K562 (cell line): ENCODE measurements at regions not wholly inside any gene's neighbourhood (a gene's known extent, or its start where the extent isn't known, plus 50 kb on each side); places are given as distances from the start of the nearest gene placed in this dataset.

Source experiments
- ATAC-seq: fragments of 200-7000 bp; cut with Tn5 transposase; 3 replicates; pipeline ENCODE4 v1.9.1; 2020; ENCODE audit warnings: moderate library complexity
- BruUV-seq: library from RNA; stranded (reverse); fragments of 400-500 nt; replicated peaks from 2 replicates; lab custom pipeline; 2021; lab: Mats Ljungman, UMichigan
- CTCF ChIA-PET: fragments of 300-600 bp; formaldehyde crosslinking; extraction: SDS; loops from one replicate; lab custom pipeline; 2021; ENCODE audit warnings: low intra/inter-chr PET ratio; lab: Yijun Ruan, JAX
- POLR2A ChIA-PET: fragments of 300-600, 350-650 bp; sonication (Branson Sonifier 250); formaldehyde crosslinking; extraction: SDS; loops from one replicate; lab custom pipeline; 2021; ENCODE audit warnings: antibody characterized with exemption, inconsistent platforms; lab: Yijun Ruan, JAX
- DNase-seq, 4 experiments: peaks; one replicate each; pipeline versions ENCODE4 v3.0.0 to v3.0.0-alpha.2; 2011 to 2018; ENCODE audit warnings: low spot score in 3 of 4, mixed read lengths in 3 of 4; ENCODE audit errors: extremely low read depth in 1 of 4
- FAIRE-seq: peaks from 2 replicates; lab custom pipeline; 2011; peaks lifted over from hg19 to GRCh38; lab: Jason Lieb, UNC
- H2AFZ ChIP-seq: 2 replicates; pipeline ENCODE4 v1.6.0; 2011; ENCODE audit warnings: low read depth, low read length, control low read depth, inconsistent platforms
- H3K27ac ChIP-seq: fragments of 200-600 bp; 3 replicates; pipeline ENCODE4 v1.8.0; 2011; ENCODE audit warnings: low read depth, mild to moderate bottlenecking, control low read depth, inconsistent platforms, low read length, moderate library complexity, mixed read lengths; ENCODE audit errors: extremely low read depth
- H3K27me3 ChIP-seq, 2 experiments: fragments of 300-600 bp in 1 of 2; 2 replicates in 1 of 2; 3 replicates in 1 of 2; pipeline versions ENCODE4 v1.6.0 to v1.8.0; 2011; ENCODE audit warnings: inconsistent platforms in 2 of 2, low read length in 2 of 2, mild to moderate bottlenecking in 1 of 2, mixed read lengths in 1 of 2, moderate library complexity in 1 of 2; ENCODE audit not compliant: control insufficient read depth in 2 of 2, insufficient read depth in 2 of 2
- H3K36me3 ChIP-seq: fragments of 300-600 bp; 3 replicates; pipeline ENCODE4 v1.8.0; 2011; ENCODE audit warnings: mild to moderate bottlenecking, low read length, inconsistent platforms; ENCODE audit not compliant: control insufficient read depth, insufficient read depth
- H3K4me1 ChIP-seq, 2 experiments: fragments of 200-600 bp in 1 of 2; replicated peaks in 1 of 2; 2 replicates in 1 of 2; 3 replicates in 1 of 2; pipeline versions ENCODE4 v1.5.1 to v1.8.0; 2011; ENCODE audit warnings: inconsistent platforms in 2 of 2, low read length in 2 of 2, mild to moderate bottlenecking in 1 of 2, mixed read lengths in 1 of 2, moderate library complexity in 1 of 2; ENCODE audit not compliant: control insufficient read depth in 2 of 2, insufficient read depth in 2 of 2
- H3K4me2 ChIP-seq: 2 replicates; pipeline ENCODE4 v1.6.1; 2011; ENCODE audit warnings: low read length, control low read depth, inconsistent platforms, mixed read lengths; ENCODE audit not compliant: insufficient read depth
- H3K4me3 ChIP-seq: fragments of 200-600 bp; sonication (generic), shearing (Covaris generic); 2 replicates; pipeline ENCODE4 v1.5.1; 2016; ENCODE audit warnings: control low read depth, inconsistent platforms
- H3K79me2 ChIP-seq: fragments of 200-600 bp; 3 replicates; pipeline ENCODE4 v1.8.0; 2011; ENCODE audit warnings: low read length, inconsistent platforms; ENCODE audit not compliant: control insufficient read depth, insufficient read depth
- H3K9ac ChIP-seq, 2 experiments: 2 replicates each; pipeline versions ENCODE4 v1.6.0 to v1.6.1; 2011; ENCODE audit warnings: low read depth in 2 of 2, low read length in 2 of 2, control low read depth in 1 of 2, inconsistent platforms in 1 of 2, mild to moderate bottlenecking in 1 of 2, mixed read lengths in 1 of 2; ENCODE audit not compliant: insufficient read depth in 1 of 2
- H3K9me1 ChIP-seq: one replicate; pipeline ENCODE4 v1.6.0; 2011; ENCODE audit warnings: inconsistent platforms, mild to moderate bottlenecking, low read length, moderate library complexity; ENCODE audit not compliant: control insufficient read depth, insufficient read depth
- H3K9me3 ChIP-seq: replicated peaks from 2 replicates; pipeline ENCODE4 v1.5.1; 2011; ENCODE audit warnings: low read depth, low read length, inconsistent platforms; ENCODE audit not compliant: control insufficient read depth, insufficient read depth
- H4K20me1 ChIP-seq: replicated peaks from 2 replicates; pipeline ENCODE4 v1.6.1; 2011; ENCODE audit warnings: low read length, inconsistent platforms, mixed read lengths; ENCODE audit not compliant: control insufficient read depth, insufficient read depth
- ASH1L ChIP-seq: fragments of 450-650 bp; IDR thresholded peaks from 2 replicates; pipeline ENCODE4 v1.6.1; 2018; ENCODE audit warnings: borderline replicate concordance, mild to moderate bottlenecking, low read depth; ENCODE audit not compliant: partially characterized antibody
- BCLAF1 ChIP-seq, 2 experiments: fragments of 450-650 bp in 1 of 2; IDR thresholded peaks; 2 replicates each; pipeline ENCODE4 v1.6.1; 2011 to 2017; ENCODE audit warnings: low read depth in 2 of 2, antibody characterized with exemption in 1 of 2, borderline replicate concordance in 1 of 2, low read length in 1 of 2, mild to moderate bottlenecking in 1 of 2, mixed read lengths in 1 of 2; ENCODE audit not compliant: control insufficient read depth in 1 of 2
- BRD9 ChIP-seq: fragments of 450-650 bp; IDR thresholded peaks from 2 replicates; pipeline ENCODE4 v1.6.1; 2018; ENCODE audit warnings: low read depth; ENCODE audit not compliant: partially characterized antibody
- DPF2 ChIP-seq: fragments of 450-650 bp; IDR thresholded peaks from 2 replicates; pipeline ENCODE4 v1.6.1; 2016
- MBD2 ChIP-seq: sonication (generic); IDR thresholded peaks from 2 replicates; pipeline ENCODE4 v1.6.1; 2016; ENCODE audit warnings: low read depth, borderline replicate concordance
- MECOM ChIP-seq: fragments of 250-450 bp; sonication (Bioruptor Pico); IDR thresholded peaks from 2 replicates; pipeline ENCODE4 v1.8.0; 2022; ENCODE audit warnings: inconsistent platforms
- NFATC3 ChIP-seq: fragments of 450-650 bp; IDR thresholded peaks from 2 replicates; pipeline ENCODE4 v1.6.1; 2017; ENCODE audit warnings: mild to moderate bottlenecking
- NR2F6 ChIP-seq: fragments of 450-650 bp; formaldehyde crosslinking; IDR thresholded peaks from 2 replicates; pipeline ENCODE4 v1.4.0; 2020; ENCODE audit warnings: mild to moderate bottlenecking
- RAD21 ChIP-seq, 2 experiments: fragments of 250-450 bp in 1 of 2; fragments of 450-650 bp in 1 of 2; sonication (Bioruptor Pico) in 1 of 2; formaldehyde crosslinking in 1 of 2; IDR thresholded peaks in 1 of 2; conservative IDR thresholded peaks in 1 of 2; 2 replicates each; pipeline versions ENCODE4 v1.4.0 to v1.8.0; 2020 to 2022; ENCODE audit warnings: mild to moderate bottlenecking in 2 of 2, moderate library complexity in 1 of 2
- RBFOX2 ChIP-seq: fragments of 200-400 bp; formaldehyde crosslinking; IDR thresholded peaks from 2 replicates; pipeline ENCODE4 v1.6.1; 2017; ENCODE audit warnings: low read depth, mild to moderate bottlenecking, low read length, moderate library complexity
- SMAD3 ChIP-seq: fragments of 450-650 bp; formaldehyde crosslinking; conservative IDR thresholded peaks from 2 replicates; pipeline ENCODE4 v1.4.0; 2020; ENCODE audit warnings: mild to moderate bottlenecking
- WGBS: fragments of 100-300 bp; shearing (Covaris generic); methylation state at CpG from one replicate; pipeline ENCODE4 v1.1.6; 2016; ENCODE audit warnings: low coverage, mixed read lengths; ENCODE audit not compliant: insufficient coverage; ENCODE audit errors: missing lambda C conversion rate; 5-methylcytosine and 5-hydroxymethylcytosine counted together
- in situ Hi-C: fragments of 300-500 bp; cut with MboI; formaldehyde crosslinking; loops from 4 replicates; pipeline ENCODE4 v1.15.0; 2018; ENCODE audit warnings: inconsistent platforms, mixed read lengths
- intact Hi-C: fragments of 100-400 bp; cut with micrococcal nuclease; formaldehyde crosslinking; loops from 2 replicates; pipeline ENCODE4 v1.14.2; 2022
- TF ChIP-seq, protein P1 (sequence below): fragments of 250-450 bp; sonication (Bioruptor Pico); IDR thresholded peaks from 2 replicates; pipeline ENCODE4 v1.4.0; 2020; ENCODE audit warnings: mild to moderate bottlenecking, moderate library complexity, borderline replicate concordance
- TF ChIP-seq, protein P2 (sequence below): fragments of 450-650 bp; IDR thresholded peaks from 2 replicates; pipeline ENCODE4 v1.6.1; 2016; ENCODE audit warnings: borderline replicate concordance

GRCh38 chr2:176638167-176639015, 369.1 kb downstream of the MTX2 start:
- no peaks in the 10 kb centered on the region for H4K20me1 ChIP-seq
- H3K79me2 ChIP-seq: no peaks in the 10 kb centered on the region
- ATAC-seq: peak; percentile 98
- no peaks in the 10 kb centered on the region for H3K9me3 ChIP-seq
- no peak for FAIRE-seq
- H3K27me3 ChIP-seq: peaks cover 14 to 16% of the 10 kb centered on the region in 2 experiments
- ChIA-PET CTCF (interaction anchor here (0.6 to 2.1 kb wide), 9 partner anchors 11 to 527 kb away, joined by 3 to 40 read pairs (median 7); no protein-coding TSS in a partner anchor), POLR2A (no interaction called here)
- intact Hi-C loops: loop anchor here (2.0 to 5.0 kb wide), 2 partner anchors 86 to 498 kb away; no protein-coding TSS in a partner anchor
- no peak overlapping the region for H2AFZ ChIP-seq
- no peak overlapping the region for H3K27ac ChIP-seq
- WGBS: 4% methylated on average over 39 of the region's 39 CpGs
- no peak overlapping the region for H3K9ac ChIP-seq
- no TSS peak for BruUV-seq
- peak; percentile 59 to 78 (median 63) for DNase-seq
- in situ Hi-C loops: loop anchor here (5.0 kb wide), 1 partner anchor 511 kb away; the partner anchor contains the start of gene HOXD8
- no peak overlapping the region for H3K4me3 ChIP-seq
- peaks cover 0 to 9% of the 10 kb centered on the region in 2 experiments; a peak in 2 of 5 replicates for H3K4me1 ChIP-seq
- H3K36me3 ChIP-seq: no peaks in the 10 kb centered on the region
- H3K4me2 ChIP-seq: no peak overlapping the region
- no peaks in the 10 kb centered on the region for H3K9me1 ChIP-seq
- TF ChIP-seq MECOM (CRISPR knock-in tag) (no peak), BCLAF1 (IDR thresholded peaks at IDR 0.05; ENCODE audit: borderline replicate concordance in 1 of 2, control insufficient read depth in 1 of 2, low read depth in 2 of 2, low read length in 1 of 2) (no peak), RBFOX2 (0 out of 2 replicates have a peak, but pooled peaks have one; percentile 25), MBD2 (no peak), BRD9 (no peak), NFATC3 (no peak), NR2F6 (CRISPR knock-in tag) (no peak), DPF2 (no peak), SMAD3 (CRISPR knock-in tag) (no peak), ASH1L (no peak), RAD21 (CRISPR knock-in tag; conservative IDR thresholded peaks at IDR 0.05 in 1 of 2, IDR thresholded peaks at IDR 0.05 in 1 of 2) (peak; percentile 82 to 83)
- TF ChIP-seq, protein P1, sequence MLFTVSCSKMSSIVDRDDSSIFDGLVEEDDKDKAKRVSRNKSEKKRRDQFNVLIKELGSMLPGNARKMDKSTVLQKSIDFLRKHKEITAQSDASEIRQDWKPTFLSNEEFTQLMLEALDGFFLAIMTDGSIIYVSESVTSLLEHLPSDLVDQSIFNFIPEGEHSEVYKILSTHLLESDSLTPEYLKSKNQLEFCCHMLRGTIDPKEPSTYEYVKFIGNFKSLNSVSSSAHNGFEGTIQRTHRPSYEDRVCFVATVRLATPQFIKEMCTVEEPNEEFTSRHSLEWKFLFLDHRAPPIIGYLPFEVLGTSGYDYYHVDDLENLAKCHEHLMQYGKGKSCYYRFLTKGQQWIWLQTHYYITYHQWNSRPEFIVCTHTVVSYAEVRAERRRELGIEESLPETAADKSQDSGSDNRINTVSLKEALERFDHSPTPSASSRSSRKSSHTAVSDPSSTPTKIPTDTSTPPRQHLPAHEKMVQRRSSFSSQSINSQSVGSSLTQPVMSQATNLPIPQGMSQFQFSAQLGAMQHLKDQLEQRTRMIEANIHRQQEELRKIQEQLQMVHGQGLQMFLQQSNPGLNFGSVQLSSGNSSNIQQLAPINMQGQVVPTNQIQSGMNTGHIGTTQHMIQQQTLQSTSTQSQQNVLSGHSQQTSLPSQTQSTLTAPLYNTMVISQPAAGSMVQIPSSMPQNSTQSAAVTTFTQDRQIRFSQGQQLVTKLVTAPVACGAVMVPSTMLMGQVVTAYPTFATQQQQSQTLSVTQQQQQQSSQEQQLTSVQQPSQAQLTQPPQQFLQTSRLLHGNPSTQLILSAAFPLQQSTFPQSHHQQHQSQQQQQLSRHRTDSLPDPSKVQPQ: no peak
- TF ChIP-seq, protein P2, sequence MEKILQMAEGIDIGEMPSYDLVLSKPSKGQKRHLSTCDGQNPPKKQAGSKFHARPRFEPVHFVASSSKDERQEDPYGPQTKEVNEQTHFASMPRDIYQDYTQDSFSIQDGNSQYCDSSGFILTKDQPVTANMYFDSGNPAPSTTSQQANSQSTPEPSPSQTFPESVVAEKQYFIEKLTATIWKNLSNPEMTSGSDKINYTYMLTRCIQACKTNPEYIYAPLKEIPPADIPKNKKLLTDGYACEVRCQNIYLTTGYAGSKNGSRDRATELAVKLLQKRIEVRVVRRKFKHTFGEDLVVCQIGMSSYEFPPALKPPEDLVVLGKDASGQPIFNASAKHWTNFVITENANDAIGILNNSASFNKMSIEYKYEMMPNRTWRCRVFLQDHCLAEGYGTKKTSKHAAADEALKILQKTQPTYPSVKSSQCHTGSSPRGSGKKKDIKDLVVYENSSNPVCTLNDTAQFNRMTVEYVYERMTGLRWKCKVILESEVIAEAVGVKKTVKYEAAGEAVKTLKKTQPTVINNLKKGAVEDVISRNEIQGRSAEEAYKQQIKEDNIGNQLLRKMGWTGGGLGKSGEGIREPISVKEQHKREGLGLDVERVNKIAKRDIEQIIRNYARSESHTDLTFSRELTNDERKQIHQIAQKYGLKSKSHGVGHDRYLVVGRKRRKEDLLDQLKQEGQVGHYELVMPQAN: no peak
